ENCODE measurements at regions not wholly inside any gene's neighbourhood (a gene's known extent, or its start where the extent isn't known, plus 50 kb on each side); places are given as distances from the start of the nearest gene placed in this dataset.

DNA sequence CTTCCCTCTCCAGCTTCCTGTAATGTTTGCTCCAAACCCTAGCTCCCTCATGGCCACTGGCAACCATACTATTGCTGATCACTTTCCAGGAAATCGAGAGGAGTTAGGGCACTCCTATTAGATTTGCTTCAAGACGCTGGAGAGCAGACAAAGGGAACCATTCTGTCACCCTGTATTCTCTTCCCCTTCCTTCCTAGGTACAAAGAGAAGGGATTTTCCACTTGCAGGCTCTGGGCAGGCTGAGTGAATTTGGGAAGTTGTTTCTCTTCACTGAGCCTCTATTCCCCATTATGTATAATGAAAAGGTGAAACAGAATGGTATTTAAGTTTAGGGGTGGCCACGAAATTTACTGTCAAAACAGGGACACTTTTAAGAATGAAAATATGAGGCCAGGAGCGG lies 99.4 kb upstream of the LPP start:
- no peak for DNase-seq (ENCODE audit: extremely low read depth, low read depth)
- TF ChIP-seq, protein P1, sequence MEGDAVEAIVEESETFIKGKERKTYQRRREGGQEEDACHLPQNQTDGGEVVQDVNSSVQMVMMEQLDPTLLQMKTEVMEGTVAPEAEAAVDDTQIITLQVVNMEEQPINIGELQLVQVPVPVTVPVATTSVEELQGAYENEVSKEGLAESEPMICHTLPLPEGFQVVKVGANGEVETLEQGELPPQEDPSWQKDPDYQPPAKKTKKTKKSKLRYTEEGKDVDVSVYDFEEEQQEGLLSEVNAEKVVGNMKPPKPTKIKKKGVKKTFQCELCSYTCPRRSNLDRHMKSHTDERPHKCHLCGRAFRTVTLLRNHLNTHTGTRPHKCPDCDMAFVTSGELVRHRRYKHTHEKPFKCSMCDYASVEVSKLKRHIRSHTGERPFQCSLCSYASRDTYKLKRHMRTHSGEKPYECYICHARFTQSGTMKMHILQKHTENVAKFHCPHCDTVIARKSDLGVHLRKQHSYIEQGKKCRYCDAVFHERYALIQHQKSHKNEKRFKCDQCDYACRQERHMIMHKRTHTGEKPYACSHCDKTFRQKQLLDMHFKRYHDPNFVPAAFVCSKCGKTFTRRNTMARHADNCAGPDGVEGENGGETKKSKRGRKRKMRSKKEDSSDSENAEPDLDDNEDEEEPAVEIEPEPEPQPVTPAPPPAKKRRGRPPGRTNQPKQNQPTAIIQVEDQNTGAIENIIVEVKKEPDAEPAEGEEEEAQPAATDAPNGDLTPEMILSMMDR (IDR thresholded peaks at IDR 0.05; ENCODE audit: low read depth, low read length, missing control alignments), result no peak

DNA sequence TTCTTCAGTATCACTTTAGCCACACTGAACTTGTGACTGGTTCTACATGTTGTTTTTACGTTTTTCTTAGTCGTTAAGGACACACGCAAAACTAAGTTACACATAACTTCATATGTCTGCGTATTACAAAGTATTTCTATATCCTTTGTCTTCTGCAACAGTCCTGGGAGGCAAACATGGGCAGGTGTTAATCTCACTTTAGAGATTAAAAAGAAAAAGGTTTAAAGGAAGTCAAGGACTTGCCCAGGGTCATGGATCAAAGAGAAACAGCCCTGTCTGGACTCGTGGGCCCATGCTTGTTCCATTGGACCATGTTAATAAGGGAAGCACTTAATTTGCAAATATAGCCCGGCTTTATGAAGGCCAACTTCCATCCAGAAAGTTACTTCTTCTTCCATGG lies 98.6 kb upstream of the LPP start:
- TF ChIP-seq, protein P1 (IDR thresholded peaks at IDR 0.05; ENCODE audit: low read depth, low read length, missing control alignments), result no peak
- DNase-seq (ENCODE audit: extremely low read depth, low read depth), result no peak

More for the DNA sequence above, 99.4 kb upstream of the LPP start:
- no peak overlapping the region for H3K4me3 ChIP-seq (replicated peaks; ENCODE audit: low read depth, low read length)

DNA sequence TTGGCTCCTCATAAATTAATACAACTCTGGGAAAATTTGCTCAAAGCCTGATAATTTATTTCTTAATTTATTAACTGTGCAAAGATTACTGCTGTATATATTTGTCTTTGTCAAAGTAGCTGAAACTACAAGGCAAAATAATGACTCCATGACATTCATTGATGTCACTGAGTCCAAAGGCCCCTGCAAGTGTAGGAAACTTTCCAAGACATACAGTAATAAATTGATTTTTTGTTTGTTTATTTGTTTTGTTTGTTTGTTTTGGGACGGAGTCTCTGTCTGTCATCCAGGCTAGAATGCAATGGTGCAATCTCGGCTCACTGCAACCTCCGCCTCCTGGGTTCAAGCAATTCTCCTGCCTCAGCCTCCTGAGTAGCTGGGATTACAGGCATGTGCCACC lies 96.8 kb upstream of the LPP start:
- TF ChIP-seq, protein P1 (IDR thresholded peaks at IDR 0.05; ENCODE audit: low read depth, low read length, missing control alignments), result no peak
- DNase-seq (ENCODE audit: extremely low read depth, low read depth), result no peak
- H3K4me3 ChIP-seq (replicated peaks; ENCODE audit: low read depth, low read length), result no peak overlapping the region

More for the DNA sequence above, 98.6 kb upstream of the LPP start:
- no peak overlapping the region for H3K4me3 ChIP-seq (replicated peaks; ENCODE audit: low read depth, low read length)

DNA sequence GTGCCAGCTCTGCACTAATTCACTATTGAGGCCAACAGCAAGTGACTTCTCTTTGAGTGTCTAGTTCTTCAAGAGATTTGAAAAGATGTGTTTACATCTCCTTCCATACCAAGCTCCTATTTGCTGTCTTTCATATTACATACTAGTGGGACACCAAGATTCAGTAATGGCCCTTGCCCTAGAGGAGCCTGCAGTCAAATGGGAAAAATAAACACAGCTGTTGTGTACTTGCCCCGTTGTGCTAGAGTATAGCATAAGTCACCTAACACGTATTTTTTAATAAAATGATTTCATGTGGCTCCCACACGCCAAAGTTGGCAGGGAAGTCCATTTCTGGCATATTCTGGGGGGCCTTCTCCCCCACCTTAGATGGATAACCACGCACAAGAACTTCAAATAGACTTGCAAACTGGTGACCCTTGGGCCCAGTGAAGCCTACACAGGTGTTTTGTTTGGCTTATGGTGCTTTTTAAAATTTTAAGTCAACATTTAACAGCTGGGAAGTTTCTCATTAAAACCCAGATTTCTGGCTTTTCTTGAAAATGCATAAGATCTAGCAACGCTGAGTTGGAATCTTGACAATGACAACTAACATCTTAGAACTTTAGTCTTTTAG lies 95.3 kb upstream of the LPP start:
- TF ChIP-seq, protein P1 (IDR thresholded peaks at IDR 0.05; ENCODE audit: low read depth, low read length, missing control alignments), result no peak
- DNase-seq (ENCODE audit: extremely low read depth, low read depth), result no peak
- H3K4me3 ChIP-seq (replicated peaks; ENCODE audit: low read depth, low read length), result no peak overlapping the region

DNA sequence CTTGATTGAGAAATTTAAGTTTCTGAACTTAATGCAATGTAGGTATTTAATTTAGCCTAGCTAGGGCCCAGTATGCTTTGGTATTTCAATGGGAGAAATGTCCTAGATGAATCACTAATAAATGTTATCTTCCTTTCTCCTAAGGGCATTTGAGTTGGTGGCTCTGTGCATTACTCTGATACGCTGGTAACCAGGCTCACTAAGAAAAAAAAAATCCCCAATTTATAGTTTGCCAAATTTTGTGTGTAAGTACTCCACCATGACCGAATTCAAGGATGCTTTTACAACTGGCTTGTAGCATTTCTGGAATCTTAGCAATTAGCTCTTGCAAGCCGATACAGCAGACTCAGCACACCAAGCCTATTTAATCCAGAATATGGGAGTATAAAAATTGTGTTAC lies 94.6 kb upstream of the LPP start:
- no peak overlapping the region for H3K4me3 ChIP-seq (replicated peaks; ENCODE audit: low read depth, low read length)
- no peak for DNase-seq (ENCODE audit: extremely low read depth, low read depth)
- TF ChIP-seq, protein P1 (IDR thresholded peaks at IDR 0.05; ENCODE audit: low read depth, low read length, missing control alignments), result no peak

DNA sequence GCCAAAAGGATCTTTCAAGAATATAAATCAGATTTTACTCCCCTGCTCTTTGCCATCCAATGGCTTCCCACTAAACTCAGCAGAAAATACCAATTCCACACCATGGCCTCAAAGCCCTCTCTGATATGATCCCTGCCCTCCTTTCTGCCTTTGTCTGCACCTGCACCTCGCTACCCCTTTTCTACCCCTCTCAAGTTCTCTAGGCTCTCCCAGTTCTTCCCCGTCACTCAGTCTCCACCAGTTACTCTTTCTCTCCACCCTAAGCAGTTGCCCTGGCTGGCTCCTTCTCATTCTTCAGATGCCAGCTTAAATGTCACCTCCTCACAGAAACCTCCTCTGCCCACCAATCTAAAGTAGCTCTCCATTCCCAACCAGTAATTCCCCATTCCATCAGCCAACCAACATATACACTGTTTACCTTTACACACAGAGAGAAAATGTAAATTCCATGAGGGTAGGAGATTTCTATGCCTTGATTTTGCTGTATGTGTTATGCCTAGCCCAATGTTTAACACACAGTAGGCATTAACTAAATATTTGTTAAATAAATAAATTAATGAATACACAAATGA lies 93.6 kb upstream of the LPP start:
- DNase-seq (ENCODE audit: extremely low read depth, low read depth), result no peak
- no peak overlapping the region for H3K4me3 ChIP-seq (replicated peaks; ENCODE audit: low read depth, low read length)
- TF ChIP-seq, protein P1 (IDR thresholded peaks at IDR 0.05; ENCODE audit: low read depth, low read length, missing control alignments), result no peak
